ENCODE measurements at regions not wholly inside any gene's neighbourhood (a gene's known extent, or its start where the extent isn't known, plus 50 kb on each side); places are given as distances from the start of the nearest gene placed in this dataset.
"Not testable (repeated sequence)": the region's sequence is repeated elsewhere in the genome, so short reads cannot be mapped to it uniquely, and the experiment has no call there.

DNA sequence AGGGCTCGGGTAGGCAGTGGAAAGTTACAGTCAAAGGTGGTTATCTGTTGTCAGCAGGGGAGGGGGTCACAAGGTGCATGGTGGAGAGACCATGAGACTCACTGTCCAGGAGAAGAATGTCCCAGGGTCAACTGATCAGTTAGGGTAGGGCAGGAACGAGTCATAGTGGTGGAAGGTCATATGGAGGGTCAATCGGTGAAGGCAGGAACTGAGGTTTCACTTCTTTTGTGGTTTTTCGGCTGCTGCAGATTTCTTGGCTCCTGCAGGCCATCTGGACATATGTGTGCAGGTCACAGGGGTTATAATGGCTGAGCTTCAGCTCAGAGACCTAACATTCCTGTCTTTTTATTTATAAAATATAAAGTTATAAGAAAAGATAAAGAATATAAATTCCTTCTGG lies 506.2 kb upstream of the ROBO2 start:
- TF ChIP-seq, protein P1, sequence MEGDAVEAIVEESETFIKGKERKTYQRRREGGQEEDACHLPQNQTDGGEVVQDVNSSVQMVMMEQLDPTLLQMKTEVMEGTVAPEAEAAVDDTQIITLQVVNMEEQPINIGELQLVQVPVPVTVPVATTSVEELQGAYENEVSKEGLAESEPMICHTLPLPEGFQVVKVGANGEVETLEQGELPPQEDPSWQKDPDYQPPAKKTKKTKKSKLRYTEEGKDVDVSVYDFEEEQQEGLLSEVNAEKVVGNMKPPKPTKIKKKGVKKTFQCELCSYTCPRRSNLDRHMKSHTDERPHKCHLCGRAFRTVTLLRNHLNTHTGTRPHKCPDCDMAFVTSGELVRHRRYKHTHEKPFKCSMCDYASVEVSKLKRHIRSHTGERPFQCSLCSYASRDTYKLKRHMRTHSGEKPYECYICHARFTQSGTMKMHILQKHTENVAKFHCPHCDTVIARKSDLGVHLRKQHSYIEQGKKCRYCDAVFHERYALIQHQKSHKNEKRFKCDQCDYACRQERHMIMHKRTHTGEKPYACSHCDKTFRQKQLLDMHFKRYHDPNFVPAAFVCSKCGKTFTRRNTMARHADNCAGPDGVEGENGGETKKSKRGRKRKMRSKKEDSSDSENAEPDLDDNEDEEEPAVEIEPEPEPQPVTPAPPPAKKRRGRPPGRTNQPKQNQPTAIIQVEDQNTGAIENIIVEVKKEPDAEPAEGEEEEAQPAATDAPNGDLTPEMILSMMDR (IDR thresholded peaks at IDR 0.05; ENCODE audit: borderline replicate concordance, extremely low read depth, low read length, poor library complexity, severe bottlenecking), result not testable (repeated sequence)
- TF ChIP-seq EZH2 (IDR thresholded peaks at IDR 0.05; ENCODE audit: borderline replicate concordance, low read depth, low read length, severe bottlenecking), result not testable (repeated sequence)

All from DND-41 (cell line).